ENCODE measurements at regions not wholly inside any gene's neighbourhood (a gene's known extent, or its start where the extent isn't known, plus 50 kb on each side); places are given as distances from the start of the nearest gene placed in this dataset.

- TF ChIP-seq EZH2 (IDR thresholded peaks at IDR 0.05; ENCODE audit: borderline replicate concordance, low read depth, low read length, severe bottlenecking): no peak
- TF ChIP-seq, protein P1, sequence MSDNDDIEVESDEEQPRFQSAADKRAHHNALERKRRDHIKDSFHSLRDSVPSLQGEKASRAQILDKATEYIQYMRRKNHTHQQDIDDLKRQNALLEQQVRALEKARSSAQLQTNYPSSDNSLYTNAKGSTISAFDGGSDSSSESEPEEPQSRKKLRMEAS (IDR thresholded peaks at IDR 0.05; ENCODE audit: insufficient read depth, insufficient read length): no peak
These were observed 86.0 kb upstream of the ZBTB40 start for GRCh38 chr1:22365331-22366295.

All from endothelial cell of umbilical vein (primary cell).